ENCODE measurements at regions not wholly inside any gene's neighbourhood (a gene's known extent, or its start where the extent isn't known, plus 50 kb on each side); places are given as distances from the start of the nearest gene placed in this dataset.

GRCh38 chr2:119068154-119068725, 90.3 kb downstream of the C1QL2 start:
- Histone ChIP-seq H3K9ac (ENCODE audit: low read length in 3 of 3) (no peak overlapping the region), H3K4me3 (ENCODE audit: low read length in 3 of 3) (no peak overlapping the region), H3K36me3 (ENCODE audit: control insufficient read depth in 2 of 3, insufficient read depth in 3 of 3, low read length in 3 of 3) (no peaks in the 10 kb centered on the region), H3K27me3 (ENCODE audit: control insufficient read depth, insufficient read depth, low read length) (no peaks in the 10 kb centered on the region), H3K4me1 (ENCODE audit: control insufficient read depth in 2 of 3, insufficient read depth in 2 of 3, low read depth in 1 of 3, low read length in 3 of 3) (no peaks in the 10 kb centered on the region), H3K27ac (ENCODE audit: low read depth in 2 of 2, low read length in 2 of 2) (no peak overlapping the region), H3K9me3 (ENCODE audit: control insufficient read depth in 2 of 3, insufficient read depth in 1 of 3, low read length in 3 of 3) (peaks cover 0 to 3% (median 0%) of the 10 kb centered on the region in 3 donors)
- FAIRE-seq (no peak), DNase-seq (no peak)
- intact Hi-C loops (cut with DNase I) = no loop called here
- no peak for TF ChIP-seq CTCF (IDR thresholded peaks at IDR 0.05; ENCODE audit: borderline replicate concordance, extremely low read depth, insufficient read depth)

GRCh38 chr2:119066272-119066804, 92.2 kb downstream of the C1QL2 start:
- Histone ChIP-seq H3K9me3 (ENCODE audit: control insufficient read depth in 2 of 3, insufficient read depth in 1 of 3, low read length in 3 of 3) (peaks cover 0 to 3% (median 0%) of the 10 kb centered on the region in 3 donors), H3K4me1 (ENCODE audit: control insufficient read depth in 2 of 3, insufficient read depth in 2 of 3, low read depth in 1 of 3, low read length in 3 of 3) (no peaks in the 10 kb centered on the region), H3K9ac (ENCODE audit: low read length in 3 of 3) (no peak overlapping the region), H3K27me3 (ENCODE audit: control insufficient read depth, insufficient read depth, low read length) (no peaks in the 10 kb centered on the region), H3K4me3 (ENCODE audit: low read length in 3 of 3) (no peak overlapping the region), H3K27ac (ENCODE audit: low read depth in 2 of 2, low read length in 2 of 2) (no peak overlapping the region), H3K36me3 (ENCODE audit: control insufficient read depth in 2 of 3, insufficient read depth in 3 of 3, low read length in 3 of 3) (no peaks in the 10 kb centered on the region)
- no peak for DNase-seq
- intact Hi-C loops (cut with DNase I) = no loop called here
- TF ChIP-seq CTCF (IDR thresholded peaks at IDR 0.05; ENCODE audit: borderline replicate concordance, extremely low read depth, insufficient read depth) = no peak
- no peak for FAIRE-seq

GRCh38 chr2:119065146-119065545, 93.4 kb downstream of the C1QL2 start:
- Histone ChIP-seq H3K36me3 (ENCODE audit: control insufficient read depth in 2 of 3, insufficient read depth in 3 of 3, low read length in 3 of 3) (no peaks in the 10 kb centered on the region), H3K27ac (ENCODE audit: low read depth in 2 of 2, low read length in 2 of 2) (no peak overlapping the region), H3K4me3 (ENCODE audit: low read length in 3 of 3) (no peak overlapping the region), H3K27me3 (ENCODE audit: control insufficient read depth, insufficient read depth, low read length) (no peaks in the 10 kb centered on the region), H3K9me3 (ENCODE audit: control insufficient read depth in 2 of 3, insufficient read depth in 1 of 3, low read length in 3 of 3) (peaks cover 0 to 3% (median 0%) of the 10 kb centered on the region in 3 donors), H3K4me1 (ENCODE audit: control insufficient read depth in 2 of 3, insufficient read depth in 2 of 3, low read depth in 1 of 3, low read length in 3 of 3) (no peaks in the 10 kb centered on the region), H3K9ac (ENCODE audit: low read length in 3 of 3) (no peak overlapping the region)
- TF ChIP-seq CTCF (IDR thresholded peaks at IDR 0.05; ENCODE audit: borderline replicate concordance, extremely low read depth, insufficient read depth) = no peak
- DNase-seq = no peak
- intact Hi-C loops (cut with DNase I) = no loop called here
- no peak for FAIRE-seq

GRCh38 chr2:119064567-119064966, 94.0 kb downstream of the C1QL2 start:
- FAIRE-seq (no peak), DNase-seq (no peak)
- Histone ChIP-seq H3K4me3 (ENCODE audit: low read length in 3 of 3) (no peak overlapping the region), H3K36me3 (ENCODE audit: control insufficient read depth in 2 of 3, insufficient read depth in 3 of 3, low read length in 3 of 3) (no peaks in the 10 kb centered on the region), H3K27ac (ENCODE audit: low read depth in 2 of 2, low read length in 2 of 2) (no peak overlapping the region), H3K9me3 (ENCODE audit: control insufficient read depth in 2 of 3, insufficient read depth in 1 of 3, low read length in 3 of 3) (peaks cover 0 to 3% (median 0%) of the 10 kb centered on the region in 3 donors), H3K9ac (ENCODE audit: low read length in 3 of 3) (no peak overlapping the region), H3K4me1 (ENCODE audit: control insufficient read depth in 2 of 3, insufficient read depth in 2 of 3, low read depth in 1 of 3, low read length in 3 of 3) (no peaks in the 10 kb centered on the region), H3K27me3 (ENCODE audit: control insufficient read depth, insufficient read depth, low read length) (no peaks in the 10 kb centered on the region)
- TF ChIP-seq CTCF (IDR thresholded peaks at IDR 0.05; ENCODE audit: borderline replicate concordance, extremely low read depth, insufficient read depth) = no peak
- intact Hi-C loops (cut with DNase I) = no loop called here

All from kidney (tissue), 13 donors.